HepG2 (cell line): ENCODE measurements at regions not wholly inside any gene's neighbourhood (a gene's known extent, or its start where the extent isn't known, plus 50 kb on each side); places are given as distances from the start of the nearest gene placed in this dataset.

ENCODE experiments used
- CEBPG ChIP-seq: IDR thresholded peaks from 2 replicates; pipeline ENCODE4 v1.6.1; 2016
- EED ChIP-seq: sonication (generic); formaldehyde crosslinking; IDR thresholded peaks from 2 replicates; pipeline ENCODE4 v1.5.0; 2020; ENCODE audit warnings: mild to moderate bottlenecking, missing genetic modification reagents
- FIP1L1 ChIP-seq: fragments of 200-400 bp; formaldehyde crosslinking; IDR thresholded peaks from 2 replicates; pipeline ENCODE4 v1.6.1; 2018; ENCODE audit warnings: low read depth, mild to moderate bottlenecking, low read length, moderate library complexity, borderline replicate concordance; ENCODE audit not compliant: insufficient read depth
- FOXP1 ChIP-seq, 2 experiments: fragments of 450-650 bp in 1 of 2; IDR thresholded peaks; 2 replicates each; pipeline ENCODE4 v1.6.1; 2017 to 2018; ENCODE audit warnings: antibody characterized with exemption in 1 of 2
- GMEB1 ChIP-seq: sonication (generic); formaldehyde crosslinking; IDR thresholded peaks from 2 replicates; pipeline ENCODE4 v1.5.1; 2020; ENCODE audit warnings: missing genetic modification reagents, mild to moderate bottlenecking, borderline replicate concordance
- GMEB2 ChIP-seq: IDR thresholded peaks from 2 replicates; pipeline ENCODE4 v1.6.1; 2016; ENCODE audit warnings: missing biosample characterization, missing genetic modification reagents, low read depth
- HOXA7 ChIP-seq: sonication (generic); formaldehyde crosslinking; IDR thresholded peaks from 2 replicates; pipeline ENCODE4 v1.8.1; 2022; ENCODE audit warnings: mild to moderate bottlenecking, missing genetic modification reagents, moderate library complexity
- LCORL ChIP-seq, 2 experiments: fragments of 450-650 bp in 1 of 2; sonication (generic) in 1 of 2; formaldehyde crosslinking in 1 of 2; IDR thresholded peaks; 2 replicates each; pipeline versions ENCODE4 v1.5.0 to v1.6.1; 2017 to 2020; ENCODE audit warnings: antibody characterized with exemption in 1 of 2, missing genetic modification reagents in 1 of 2
- MBNL3 ChIP-seq: fragments of 250-450 bp; sonication (Bioruptor Pico); conservative IDR thresholded peaks from 2 replicates; pipeline ENCODE4 v1.8.0; 2022; ENCODE audit warnings: mild to moderate bottlenecking, inconsistent platforms
- PREB ChIP-seq: sonication (generic); formaldehyde crosslinking; IDR thresholded peaks from 2 replicates; pipeline ENCODE4 v1.4.0; 2020; ENCODE audit warnings: missing genetic modification reagents
- SOX5 ChIP-seq: IDR thresholded peaks from 2 replicates; pipeline ENCODE4 v1.6.1; 2016; ENCODE audit warnings: borderline replicate concordance
- TAF15 ChIP-seq: fragments of 200-400 bp; formaldehyde crosslinking; IDR thresholded peaks from one replicate; pipeline ENCODE4 v1.6.1; 2018; ENCODE audit warnings: mild to moderate bottlenecking, low read depth, low read length; ENCODE audit not compliant: poor library complexity, severe bottlenecking
- TBP ChIP-seq: sonication (generic); formaldehyde crosslinking; IDR thresholded peaks from 2 replicates; pipeline ENCODE4 v1.5.0; 2020; ENCODE audit warnings: missing genetic modification reagents
- ZFP1 ChIP-seq: IDR thresholded peaks from 2 replicates; pipeline ENCODE4 v1.6.1; 2016
- ZNF280D ChIP-seq: sonication (generic); formaldehyde crosslinking; IDR thresholded peaks from 2 replicates; pipeline ENCODE4 v1.5.1; 2020; ENCODE audit warnings: mild to moderate bottlenecking, missing genetic modification reagents
- ZNF431 ChIP-seq: sonication (generic); formaldehyde crosslinking; IDR thresholded peaks from 2 replicates; pipeline ENCODE4 v1.9.0; 2022; ENCODE audit warnings: missing genetic modification reagents, low read depth, mild to moderate bottlenecking, borderline replicate concordance
- ZNF501 ChIP-seq: sonication (generic); formaldehyde crosslinking; IDR thresholded peaks from 2 replicates; pipeline ENCODE4 v1.5.1; 2020; ENCODE audit warnings: mild to moderate bottlenecking, moderate library complexity, missing genetic modification reagents
- ZNF549 ChIP-seq: sonication (generic); formaldehyde crosslinking; IDR thresholded peaks from 2 replicates; pipeline ENCODE4 v1.5.0; 2020; ENCODE audit warnings: missing genetic modification reagents
- ZNF607 ChIP-seq: sonication (generic); formaldehyde crosslinking; IDR thresholded peaks from 2 replicates; pipeline ENCODE4 v1.5.1; 2020; ENCODE audit warnings: missing genetic modification reagents, mild to moderate bottlenecking, borderline replicate concordance
- ZNF773 ChIP-seq: sonication (generic); formaldehyde crosslinking; IDR thresholded peaks from 2 replicates; pipeline ENCODE4 v1.4.0; 2020; ENCODE audit warnings: missing genetic modification reagents, borderline replicate concordance
- ZNF780A ChIP-seq: sonication (generic); formaldehyde crosslinking; IDR thresholded peaks from 2 replicates; pipeline ENCODE4 v1.8.0; 2022; ENCODE audit warnings: mild to moderate bottlenecking, missing genetic modification reagents, moderate library complexity
- ZNF788 ChIP-seq: sonication (generic); formaldehyde crosslinking; IDR thresholded peaks from 2 replicates; pipeline ENCODE4 v1.5.0; 2020; ENCODE audit warnings: mild to moderate bottlenecking, missing genetic modification reagents, borderline replicate concordance
- ZNF792 ChIP-seq: IDR thresholded peaks from 2 replicates; pipeline ENCODE4 v1.6.1; 2016
- ZNF879 ChIP-seq: sonication (generic); formaldehyde crosslinking; IDR thresholded peaks from 2 replicates; pipeline ENCODE4 v1.8.1; 2023; ENCODE audit warnings: missing genetic modification reagents

GRCh38 chr20:51306521-51307358 lies 235.8 kb downstream of the NFATC2 start (continued):
- TF ChIP-seq ZNF280D (CRISPR knock-in tag) (no peak), PREB (CRISPR knock-in tag) (no peak), FOXP1 (IDR thresholded peaks at IDR 0.05) (no peak), FOXP1 (CRISPR knock-in tag; IDR thresholded peaks at IDR 0.05) (no peak), ZNF549 (CRISPR knock-in tag) (no peak), ZNF501 (CRISPR knock-in tag) (peak; percentile 78), GMEB2 (CRISPR knock-in tag) (no peak), ZNF607 (CRISPR knock-in tag) (no peak), CEBPG (no peak), TBP (CRISPR knock-in tag) (no peak), MBNL3 (CRISPR knock-in tag) (no peak), LCORL (IDR thresholded peaks at IDR 0.05) (no peak), LCORL (CRISPR knock-in tag; IDR thresholded peaks at IDR 0.05) (no peak), TAF15 (no peak), ZNF788 (CRISPR knock-in tag) (peak; percentile 90; the same call in 1 of the 2 replicates), GMEB1 (CRISPR knock-in tag) (no peak), ZNF773 (CRISPR knock-in tag) (no peak), ZNF879 (CRISPR knock-in tag) (no peak), EED (peak; percentile 94; the same call in 1 of the 2 replicates), FIP1L1 (no peak), SOX5 (CRISPR knock-in tag) (0 out of 2 replicates have a peak, but pooled peaks have one; percentile 26), ZFP1 (CRISPR knock-in tag) (no peak), ZNF780A (CRISPR knock-in tag) (no peak), ZNF792 (0 out of 2 replicates have a peak, but pooled peaks have one; percentile 73), ZNF431 (CRISPR knock-in tag) (no peak), HOXA7 (no peak)
